GM23338 (cell line): ENCODE measurements at regions not wholly inside any gene's neighbourhood (a gene's known extent, or its start where the extent isn't known, plus 50 kb on each side); places are given as distances from the start of the nearest gene placed in this dataset.

ENCODE experiments used
- ATAC-seq: fragments of 200-7000 bp; cut with Tn5 transposase; 3 replicates; pipeline ENCODE4 v1.9.1; 2020
- DNase-seq: peaks from one replicate; pipeline ENCODE4 v3.0.0-alpha.2; 2015; ENCODE audit warnings: low spot score
- H2AFZ ChIP-seq: fragments of 200-600 bp; sonication (generic); 2 replicates; pipeline ENCODE4 v1.8.0; 2016; ENCODE audit warnings: antibody characterized with exemption, mild to moderate bottlenecking, moderate library complexity
- H3F3A ChIP-seq: fragments of 200-600 bp; sonication (generic); replicated peaks from 2 replicates; pipeline ENCODE4 v1.8.0; 2017; ENCODE audit warnings: antibody characterized with exemption, mixed run types, low read depth
- H3K27ac ChIP-seq: fragments of 200-600 bp; sonication (generic); 2 replicates; pipeline ENCODE4 v1.6.1; 2016; ENCODE audit warnings: low read depth
- H3K27me3 ChIP-seq: fragments of 200-600 bp; sonication (generic); 2 replicates; pipeline ENCODE4 v1.8.0; 2016; ENCODE audit warnings: mild to moderate bottlenecking, mixed run types, moderate library complexity; ENCODE audit not compliant: insufficient read depth
- H3K36me3 ChIP-seq: fragments of 200-600 bp; sonication (generic); 2 replicates; pipeline ENCODE4 v1.8.0; 2016; ENCODE audit warnings: mild to moderate bottlenecking; ENCODE audit not compliant: insufficient read depth
- H3K4me1 ChIP-seq: fragments of 200-600 bp; sonication (generic); 2 replicates; pipeline ENCODE4 v1.8.0; 2016; ENCODE audit warnings: mild to moderate bottlenecking, moderate library complexity; ENCODE audit not compliant: insufficient read depth
- H3K4me2 ChIP-seq: fragments of 200-600 bp; sonication (generic); 2 replicates; pipeline ENCODE4 v1.7.1; 2017; ENCODE audit warnings: mixed run types
- H3K4me3 ChIP-seq: fragments of 200-600 bp; sonication (generic); 2 replicates; pipeline ENCODE4 v1.6.1; 2016; ENCODE audit warnings: mixed run types
- H3K79me2 ChIP-seq: fragments of 200-600 bp; sonication (generic); replicated peaks from 2 replicates; pipeline ENCODE4 v1.8.0; 2017; ENCODE audit warnings: mild to moderate bottlenecking; ENCODE audit not compliant: insufficient read depth
- H3K9me2 ChIP-seq: fragments of 200-600 bp; sonication (generic); 2 replicates; pipeline ENCODE4 v1.8.0; 2017; ENCODE audit not compliant: insufficient read depth
- H4K20me1 ChIP-seq: fragments of 200-600 bp; sonication (generic); replicated peaks from 2 replicates; pipeline ENCODE4 v1.8.0; 2017; ENCODE audit warnings: mild to moderate bottlenecking; ENCODE audit not compliant: insufficient read depth
- H3K27ac Mint-ChIP-seq: 2 replicates; pipeline ENCODE4 v1.8.0; 2020; ENCODE audit warnings: inconsistent platforms, mild to moderate bottlenecking, moderate library complexity, mixed read lengths
- H3K27me3 Mint-ChIP-seq: 3 replicates; pipeline ENCODE4 v1.8.0; 2022; ENCODE audit warnings: low read depth, mild to moderate bottlenecking, moderate library complexity, mixed read lengths, inconsistent platforms; ENCODE audit not compliant: insufficient read depth, poor library complexity
- H3K36me3 Mint-ChIP-seq: 3 replicates; pipeline ENCODE4 v1.8.0; 2021; ENCODE audit warnings: low read depth, mild to moderate bottlenecking, inconsistent platforms, moderate library complexity, mixed read lengths
- H3K4me1 Mint-ChIP-seq: 3 replicates; pipeline ENCODE4 v1.8.0; 2020; ENCODE audit warnings: mild to moderate bottlenecking, inconsistent platforms, mixed read lengths
- H3K4me3 Mint-ChIP-seq: 3 replicates; pipeline ENCODE4 v1.8.0; 2021; ENCODE audit warnings: moderate library complexity, mild to moderate bottlenecking, inconsistent platforms, mixed read lengths
- H3K9me3 Mint-ChIP-seq: 3 replicates; pipeline ENCODE4 v1.8.0; 2020; ENCODE audit warnings: moderate library complexity, mild to moderate bottlenecking, inconsistent platforms, mixed read lengths
- CREB1 ChIP-seq: fragments of 250-450 bp; sonication (Bioruptor Pico); IDR thresholded peaks from 2 replicates; pipeline ENCODE4 v1.5.0; 2020; ENCODE audit warnings: low read depth, mild to moderate bottlenecking, moderate library complexity
- ETS1 ChIP-seq: IDR thresholded peaks from 2 replicates; pipeline ENCODE4 v1.6.1; 2016; ENCODE audit warnings: antibody characterized with exemption
- EZH2 ChIP-seq: fragments of 200-600 bp; sonication (generic); IDR thresholded peaks from one replicate; pipeline ENCODE4 v1.8.0; 2017; ENCODE audit warnings: antibody characterized with exemption, mild to moderate bottlenecking, low read depth; ENCODE audit not compliant: unreplicated experiment
- JUNB ChIP-seq: IDR thresholded peaks from one replicate; pipeline ENCODE4 v1.6.1; 2016; ENCODE audit warnings: antibody characterized with exemption; ENCODE audit not compliant: unreplicated experiment
- NANOG ChIP-seq: IDR thresholded peaks from 2 replicates; pipeline ENCODE4 v1.6.1; 2016; ENCODE audit warnings: antibody characterized with exemption, borderline replicate concordance
- POLR2AphosphoS5 ChIP-seq: IDR thresholded peaks from 2 replicates; pipeline ENCODE4 v1.6.1; 2016; ENCODE audit warnings: antibody characterized with exemption, low read depth
- REST ChIP-seq: IDR thresholded peaks from one replicate; pipeline ENCODE4 v1.6.1; 2018; ENCODE audit warnings: antibody characterized with exemption; ENCODE audit not compliant: unreplicated experiment
- STAT1 ChIP-seq: IDR thresholded peaks from one replicate; pipeline ENCODE4 v1.6.1; 2016; ENCODE audit warnings: antibody characterized with exemption; ENCODE audit not compliant: unreplicated experiment
- ZNF114 ChIP-seq: fragments of 250-450 bp; sonication (Bioruptor Pico); IDR thresholded peaks from 2 replicates; pipeline ENCODE4 v1.5.0; 2020; ENCODE audit warnings: mild to moderate bottlenecking, moderate library complexity
- ZNF331 ChIP-seq: fragments of 250-450 bp; sonication (Bioruptor Pico); IDR thresholded peaks from 2 replicates; pipeline ENCODE4 v1.5.0; 2020; ENCODE audit warnings: low read depth, mild to moderate bottlenecking, moderate library complexity
- ZNF462 ChIP-seq: fragments of 250-450 bp; sonication (Bioruptor Pico); IDR thresholded peaks from 2 replicates; pipeline ENCODE4 v1.5.0; 2020; ENCODE audit warnings: mild to moderate bottlenecking, moderate library complexity
- TF ChIP-seq, protein P1 (sequence below), 2 experiments: fragments of 200-600 bp in 1 of 2; sonication (generic) in 1 of 2; conservative IDR thresholded peaks; 2 replicates each; pipeline versions ENCODE4 v1.5.1 to v1.6.1; 2016 to 2017; ENCODE audit warnings: antibody characterized with exemption in 2 of 2, low read depth in 2 of 2, mild to moderate bottlenecking in 2 of 2, moderate library complexity in 1 of 2

DNA sequence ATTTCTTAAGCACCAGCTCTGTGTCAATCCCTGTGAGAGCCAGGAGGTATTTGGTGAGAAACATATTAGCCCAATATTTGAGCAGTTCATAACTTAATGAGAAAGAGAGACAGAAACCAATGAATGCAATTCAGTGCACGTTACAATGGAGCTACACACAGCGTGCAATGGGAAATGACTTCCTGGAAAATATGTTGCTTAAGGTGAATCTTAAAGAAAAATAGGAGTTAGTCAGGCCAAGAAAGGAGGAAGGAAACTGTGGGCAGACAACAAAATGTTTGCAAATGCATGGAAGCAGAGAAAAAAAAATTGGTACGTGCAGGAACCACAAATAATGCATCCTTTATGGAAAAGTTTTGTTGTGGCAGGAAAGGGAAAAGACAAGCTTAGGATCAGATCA lies 481.7 kb downstream of the BCAT1 start:
- H3K4me3 ChIP-seq = no peak overlapping the region
- no peak overlapping the region for H3K4me2 ChIP-seq
- no peak overlapping the region for H3K27ac ChIP-seq
- H3K9me2 ChIP-seq = 0 out of 2 replicates have a peak, but pooled peaks cover 3% of the 10 kb centered on the region
- DNase-seq (no peak), ATAC-seq (no peak)
- H3K36me3 Mint-ChIP-seq = no peaks in the 10 kb centered on the region
- H3K36me3 ChIP-seq = no peaks in the 10 kb centered on the region
- no peak overlapping the region for H2AFZ ChIP-seq
- no peaks in the 10 kb centered on the region for H4K20me1 ChIP-seq
- TF ChIP-seq ETS1 (no peak), EZH2 (no peak), ZNF462 (CRISPR knock-in tag) (no peak), POLR2AphosphoS5 (no peak), STAT1 (no peak), ZNF114 (no peak), REST (no peak), ZNF331 (CRISPR knock-in tag) (no peak), JUNB (no peak), CREB1 (CRISPR knock-in tag) (no peak), NANOG (no peak)
- TF ChIP-seq, protein P1, sequence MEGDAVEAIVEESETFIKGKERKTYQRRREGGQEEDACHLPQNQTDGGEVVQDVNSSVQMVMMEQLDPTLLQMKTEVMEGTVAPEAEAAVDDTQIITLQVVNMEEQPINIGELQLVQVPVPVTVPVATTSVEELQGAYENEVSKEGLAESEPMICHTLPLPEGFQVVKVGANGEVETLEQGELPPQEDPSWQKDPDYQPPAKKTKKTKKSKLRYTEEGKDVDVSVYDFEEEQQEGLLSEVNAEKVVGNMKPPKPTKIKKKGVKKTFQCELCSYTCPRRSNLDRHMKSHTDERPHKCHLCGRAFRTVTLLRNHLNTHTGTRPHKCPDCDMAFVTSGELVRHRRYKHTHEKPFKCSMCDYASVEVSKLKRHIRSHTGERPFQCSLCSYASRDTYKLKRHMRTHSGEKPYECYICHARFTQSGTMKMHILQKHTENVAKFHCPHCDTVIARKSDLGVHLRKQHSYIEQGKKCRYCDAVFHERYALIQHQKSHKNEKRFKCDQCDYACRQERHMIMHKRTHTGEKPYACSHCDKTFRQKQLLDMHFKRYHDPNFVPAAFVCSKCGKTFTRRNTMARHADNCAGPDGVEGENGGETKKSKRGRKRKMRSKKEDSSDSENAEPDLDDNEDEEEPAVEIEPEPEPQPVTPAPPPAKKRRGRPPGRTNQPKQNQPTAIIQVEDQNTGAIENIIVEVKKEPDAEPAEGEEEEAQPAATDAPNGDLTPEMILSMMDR (conservative IDR thresholded peaks at IDR 0.05; ENCODE audit: low read depth in 2 of 2) = no peak
- no peaks in the 10 kb centered on the region for H3F3A ChIP-seq
- H3K9me3 Mint-ChIP-seq = peaks cover 3% of the 10 kb centered on the region; the same call in 1 of the 3 replicates
- H3K27ac Mint-ChIP-seq = no peak overlapping the region
- H3K4me1 Mint-ChIP-seq = no peaks in the 10 kb centered on the region; the same call in 1 of the 3 replicates
- H3K4me3 Mint-ChIP-seq = no peak overlapping the region
- H3K27me3 ChIP-seq = no peaks in the 10 kb centered on the region
- no peaks in the 10 kb centered on the region for H3K4me1 ChIP-seq
- no peaks in the 10 kb centered on the region for H3K79me2 ChIP-seq
- H3K27me3 Mint-ChIP-seq = peaks cover 2% of the 10 kb centered on the region
